Cardiac fibroblast (primary cell): ENCODE measurements at regions not wholly inside any gene's neighbourhood (a gene's known extent, or its start where the extent isn't known, plus 50 kb on each side); places are given as distances from the start of the nearest gene placed in this dataset.
A peak's percentile ranks its signal among the peaks of the same experiment; 100 is the strongest.

Source experiments
- DNase-seq, 2 donors: peaks; one replicate each; pipeline versions ENCODE4 v3.0.0 to v3.0.0-alpha.2; 2010; ENCODE audit warnings: low read depth in 2 of 2
- H3K4me3 ChIP-seq, 2 donors: replicated peaks in 1 of 2; 1 replicate in 1 of 2; 2 replicates in 1 of 2; pipeline ENCODE4 v1.5.1; 2011; ENCODE audit warnings: low read depth in 2 of 2, low read length in 2 of 2, mild to moderate bottlenecking in 2 of 2, moderate library complexity in 1 of 2
- CTCF ChIP-seq: IDR thresholded peaks from one replicate; pipeline ENCODE4 v1.5.1; 2011; ENCODE audit warnings: low read depth, mild to moderate bottlenecking, low read length, inconsistent platforms

DNA sequence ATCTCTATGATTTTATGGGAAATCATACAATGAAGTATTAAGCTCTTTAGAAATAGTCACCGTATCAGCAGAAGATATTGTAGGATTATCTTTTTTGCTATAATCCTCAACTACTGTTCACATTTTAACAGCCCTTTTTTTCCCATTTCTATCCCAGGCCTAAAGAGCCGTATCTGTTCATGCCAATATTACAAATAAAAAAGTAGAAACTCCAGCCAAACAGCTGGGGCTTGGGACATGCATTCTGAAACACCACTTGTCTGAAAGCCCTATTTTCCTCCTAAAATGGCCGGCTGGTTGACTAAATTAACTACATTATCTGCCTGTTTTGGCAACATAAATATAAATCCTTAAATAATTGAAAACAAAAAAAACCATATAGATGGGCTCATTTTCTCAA, 477.8 kb downstream of the CDH2 start:
- no peak for DNase-seq
- TF ChIP-seq CTCF, result no peak
- no peak overlapping the region for H3K4me3 ChIP-seq

GRCh38 chr18:27696148-27696547, 480.8 kb downstream of the CDH2 start:
- TF ChIP-seq CTCF, result no peak
- DNase-seq, result no peak
- H3K4me3 ChIP-seq, result no peak overlapping the region

DNA sequence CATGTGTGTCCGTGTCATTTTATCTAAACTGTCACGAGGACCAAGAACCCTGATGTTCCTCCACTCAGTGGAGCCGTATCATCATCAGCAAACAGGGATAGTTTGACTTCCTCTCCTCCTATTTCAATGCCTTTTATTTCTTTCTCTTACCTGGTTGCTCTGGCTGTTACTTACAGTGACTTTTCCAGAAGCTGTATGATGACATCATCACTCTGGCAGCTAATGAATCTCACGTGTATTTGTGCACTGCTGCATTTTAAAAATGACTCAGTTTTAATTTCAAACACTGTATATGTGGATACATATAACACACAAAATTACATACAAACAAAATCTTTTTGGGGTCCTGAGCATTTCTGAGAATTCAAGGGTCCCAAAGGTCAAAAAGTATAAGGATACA, 481.4 kb downstream of the CDH2 start:
- DNase-seq, result peak in 1 of 2 donors; percentile 32
- TF ChIP-seq CTCF, result no peak
- no peak overlapping the region for H3K4me3 ChIP-seq

DNA sequence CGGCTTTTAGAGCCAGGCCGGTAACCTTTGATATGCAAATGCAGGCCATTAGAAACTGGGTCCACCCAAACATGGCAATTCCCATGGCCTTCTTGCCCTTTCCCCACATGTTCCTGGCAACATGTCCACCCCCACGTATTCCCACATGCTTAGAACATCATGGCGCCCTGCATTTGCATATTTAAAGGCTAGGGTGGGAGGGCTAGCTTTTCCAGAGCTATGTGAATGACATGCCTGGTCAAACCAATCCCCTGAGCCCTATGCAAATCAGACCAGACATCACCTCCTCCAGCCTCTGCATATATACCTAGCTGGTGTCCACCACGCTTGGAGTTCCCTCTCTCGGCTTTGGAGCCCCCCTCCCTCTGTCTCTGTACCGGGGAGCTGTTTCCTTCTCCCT, 481.9 kb downstream of the CDH2 start:
- TF ChIP-seq CTCF, result no peak
- H3K4me3 ChIP-seq, result no peak overlapping the region
- DNase-seq, result no peak

GRCh38 chr18:27688581-27688980, 488.3 kb downstream of the CDH2 start:
- no peak overlapping the region for H3K4me3 ChIP-seq
- DNase-seq, result no peak
- TF ChIP-seq CTCF, result no peak

DNA sequence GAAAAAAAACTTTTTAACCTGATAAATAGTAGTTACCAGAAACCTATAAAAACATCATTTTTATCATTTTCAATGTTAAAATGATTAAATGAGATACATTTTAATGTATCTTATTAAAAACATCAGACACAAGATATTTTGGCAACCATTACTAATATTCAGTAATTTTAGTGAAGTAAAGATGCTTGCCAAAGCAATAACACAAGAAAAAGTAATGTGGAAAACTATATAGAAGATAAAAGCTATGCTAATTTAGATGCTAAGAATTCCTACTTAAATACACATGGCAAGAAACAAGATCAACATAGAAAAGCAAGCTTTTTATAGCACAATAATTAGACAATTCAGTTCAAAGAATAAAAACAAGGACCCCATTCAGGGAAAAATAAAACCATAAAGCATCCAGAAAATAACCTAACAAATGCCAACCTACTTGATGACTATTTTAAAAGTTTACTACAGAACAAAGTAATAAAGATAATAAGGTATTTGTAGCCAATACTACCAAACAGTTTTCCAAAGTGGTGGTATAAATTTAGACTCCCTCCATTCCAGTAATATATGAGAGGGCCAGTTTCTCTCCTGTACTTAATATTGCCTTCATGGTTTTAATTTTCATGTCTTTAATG, 489.5 kb downstream of the CDH2 start:
- no peak for DNase-seq
- no peak for TF ChIP-seq CTCF
- no peak overlapping the region for H3K4me3 ChIP-seq

- peak; percentile 83 for TF ChIP-seq CTCF
- DNase-seq, result peak; percentile 69 to 73
- H3K4me3 ChIP-seq, result no peak overlapping the region
Measured at GRCh38 chr18:27685807-27686412, 491.0 kb downstream of the CDH2 start.
